ENCODE measurements at regions not wholly inside any gene's neighbourhood (a gene's known extent, or its start where the extent isn't known, plus 50 kb on each side); places are given as distances from the start of the nearest gene placed in this dataset.

DNA sequence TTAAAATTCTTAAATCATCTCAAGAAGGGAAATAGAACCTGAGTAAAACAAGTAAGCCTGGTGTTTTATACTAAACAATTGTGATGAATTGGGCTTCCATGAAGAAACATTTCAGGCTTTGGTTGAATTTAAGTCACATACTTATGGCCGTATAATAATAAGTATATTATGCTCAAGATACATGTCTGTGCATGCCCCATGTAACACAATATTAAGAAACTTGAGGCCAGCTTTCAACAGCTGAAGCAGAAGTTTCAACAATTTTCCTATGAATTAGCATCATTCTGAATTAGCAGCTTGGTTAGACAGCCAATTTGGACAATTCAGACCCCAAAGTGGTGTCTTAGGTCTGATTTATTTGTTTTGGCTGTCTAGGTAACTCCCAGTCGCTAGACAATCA is 243.7 kb downstream of the MYLK4 start:
- TF ChIP-seq, protein P1, sequence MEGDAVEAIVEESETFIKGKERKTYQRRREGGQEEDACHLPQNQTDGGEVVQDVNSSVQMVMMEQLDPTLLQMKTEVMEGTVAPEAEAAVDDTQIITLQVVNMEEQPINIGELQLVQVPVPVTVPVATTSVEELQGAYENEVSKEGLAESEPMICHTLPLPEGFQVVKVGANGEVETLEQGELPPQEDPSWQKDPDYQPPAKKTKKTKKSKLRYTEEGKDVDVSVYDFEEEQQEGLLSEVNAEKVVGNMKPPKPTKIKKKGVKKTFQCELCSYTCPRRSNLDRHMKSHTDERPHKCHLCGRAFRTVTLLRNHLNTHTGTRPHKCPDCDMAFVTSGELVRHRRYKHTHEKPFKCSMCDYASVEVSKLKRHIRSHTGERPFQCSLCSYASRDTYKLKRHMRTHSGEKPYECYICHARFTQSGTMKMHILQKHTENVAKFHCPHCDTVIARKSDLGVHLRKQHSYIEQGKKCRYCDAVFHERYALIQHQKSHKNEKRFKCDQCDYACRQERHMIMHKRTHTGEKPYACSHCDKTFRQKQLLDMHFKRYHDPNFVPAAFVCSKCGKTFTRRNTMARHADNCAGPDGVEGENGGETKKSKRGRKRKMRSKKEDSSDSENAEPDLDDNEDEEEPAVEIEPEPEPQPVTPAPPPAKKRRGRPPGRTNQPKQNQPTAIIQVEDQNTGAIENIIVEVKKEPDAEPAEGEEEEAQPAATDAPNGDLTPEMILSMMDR (IDR thresholded peaks at IDR 0.05; ENCODE audit: control insufficient read depth, extremely low read depth, insufficient read depth) = no peak
- H3K4me3 ChIP-seq (ENCODE audit: low read depth, low read length) = no peak overlapping the region
- DNase-seq (ENCODE audit: low read depth) = no peak

DNA sequence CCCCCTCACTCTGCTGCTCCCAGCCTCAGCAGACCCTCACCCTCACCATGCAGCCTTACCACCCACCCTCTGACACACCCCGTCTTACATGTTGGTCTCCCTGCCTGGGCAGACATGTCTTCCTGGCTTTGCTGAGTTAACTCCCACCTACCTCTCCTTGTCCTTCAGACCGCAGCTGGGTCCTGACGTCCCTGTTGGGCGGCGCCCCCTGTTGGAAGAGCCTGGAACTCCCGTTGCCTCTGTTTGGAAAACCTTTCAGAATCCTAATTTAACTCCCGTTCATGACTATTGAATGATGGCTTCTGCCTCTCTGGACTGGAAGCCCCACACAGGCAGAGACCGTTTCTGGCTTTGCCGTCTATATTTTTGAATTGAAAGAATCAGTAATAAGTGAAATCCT is 245.1 kb downstream of the MYLK4 start:
- no peak for DNase-seq (ENCODE audit: low read depth)
- TF ChIP-seq, protein P1 (IDR thresholded peaks at IDR 0.05; ENCODE audit: control insufficient read depth, extremely low read depth, insufficient read depth) = peak; percentile 35
- no peak overlapping the region for H3K4me3 ChIP-seq (ENCODE audit: low read depth, low read length)

DNA sequence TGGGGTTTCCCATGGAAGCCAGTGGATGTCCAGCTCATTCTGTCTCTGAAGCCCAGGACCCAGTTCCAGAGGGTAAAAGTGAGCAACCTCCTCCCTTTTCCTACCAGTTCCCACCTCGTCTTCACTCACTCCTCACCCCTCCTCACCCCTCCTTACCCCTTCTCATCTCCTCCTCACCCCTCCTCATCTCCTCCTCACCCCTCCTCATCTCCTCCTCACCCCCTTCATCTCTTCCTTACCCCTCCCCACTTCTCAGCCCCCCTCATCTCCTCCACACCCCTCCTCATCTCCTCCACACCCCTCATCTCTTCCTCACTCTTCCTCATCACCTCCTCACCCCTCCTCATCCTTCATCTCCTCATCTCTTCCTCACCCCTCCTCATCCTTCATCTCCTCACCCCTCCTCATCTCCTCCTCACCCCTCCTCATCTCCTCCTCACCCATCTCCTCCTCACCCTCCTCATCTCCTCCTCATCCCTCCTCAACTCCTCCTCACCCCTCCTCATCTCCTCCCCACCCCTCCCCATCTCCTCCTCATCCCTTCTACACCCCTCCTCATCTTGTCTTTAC is 246.1 kb downstream of the MYLK4 start:
- TF ChIP-seq, protein P1 (IDR thresholded peaks at IDR 0.05; ENCODE audit: control insufficient read depth, extremely low read depth, insufficient read depth) = no peak
- no peak for DNase-seq (ENCODE audit: low read depth)
- H3K4me3 ChIP-seq (ENCODE audit: low read depth, low read length) = no peak overlapping the region

DNA sequence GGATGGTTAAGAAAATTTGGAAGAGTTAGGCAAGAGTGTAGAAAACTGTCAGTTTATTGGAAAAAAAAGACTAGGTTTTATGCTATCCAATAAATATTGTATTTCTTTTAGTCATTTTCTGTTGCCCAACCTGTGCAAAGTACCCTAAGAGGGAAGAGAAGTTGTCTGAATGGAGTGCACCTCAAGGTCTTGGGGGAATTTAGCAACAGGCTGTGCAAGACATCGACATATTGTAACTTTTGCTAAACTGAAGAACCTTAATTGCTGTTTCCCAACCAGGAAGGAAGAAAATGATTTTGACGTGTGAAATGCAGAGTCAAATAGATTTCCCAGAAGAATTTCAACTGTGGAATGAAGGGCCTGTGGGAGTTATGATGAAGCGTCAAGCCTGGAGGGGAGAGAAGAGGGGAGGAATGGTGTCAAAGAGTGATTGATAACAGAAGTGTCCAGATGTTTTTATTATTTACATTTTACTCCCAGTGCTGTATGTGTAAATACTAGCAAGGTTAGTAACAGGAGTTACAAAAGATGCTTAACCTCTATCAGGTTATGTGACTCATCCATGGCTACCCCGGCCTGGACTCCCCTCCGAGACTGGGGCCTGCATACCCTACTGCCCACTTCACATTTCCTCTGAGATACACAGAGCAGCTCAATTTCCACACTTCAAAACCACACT is 246.8 kb downstream of the MYLK4 start:
- DNase-seq (ENCODE audit: low read depth) = no peak
- H3K4me3 ChIP-seq (ENCODE audit: low read depth, low read length) = no peak overlapping the region
- TF ChIP-seq, protein P1 (IDR thresholded peaks at IDR 0.05; ENCODE audit: control insufficient read depth, extremely low read depth, insufficient read depth) = no peak

DNA sequence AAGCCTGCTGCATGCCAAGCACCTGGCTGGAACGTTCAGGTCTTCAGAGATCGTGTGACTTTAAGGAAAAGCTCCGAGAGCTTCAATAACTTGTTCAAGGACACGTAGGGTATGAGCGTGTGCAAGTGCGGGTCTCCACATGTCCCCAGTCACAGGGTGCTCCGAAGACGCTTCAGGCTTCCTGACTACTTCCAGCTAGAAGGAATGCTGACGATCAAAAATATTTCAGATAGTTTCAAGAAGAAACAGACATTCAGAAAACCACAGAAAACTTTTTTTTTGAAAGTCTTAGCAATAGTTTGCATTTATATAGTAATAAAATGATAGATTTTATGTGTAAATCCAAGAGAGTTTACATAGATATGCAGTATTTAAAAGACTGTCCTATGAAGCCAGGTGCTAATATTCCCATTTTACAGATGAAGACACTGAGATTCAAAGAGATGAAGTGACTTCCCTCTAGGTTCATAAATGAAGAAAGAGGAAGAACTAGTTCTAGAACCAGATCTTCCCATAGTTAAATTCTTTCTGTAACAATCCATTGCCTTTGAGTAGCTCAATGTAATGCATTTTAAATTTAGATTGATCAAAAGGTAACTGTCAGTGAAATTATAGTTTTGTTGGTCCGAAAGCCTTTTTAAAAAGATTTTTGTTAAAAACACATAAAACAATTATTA is 247.6 kb downstream of the MYLK4 start:
- no peak for DNase-seq (ENCODE audit: low read depth)
- no peak overlapping the region for H3K4me3 ChIP-seq (ENCODE audit: low read depth, low read length)
- TF ChIP-seq, protein P1 (IDR thresholded peaks at IDR 0.05; ENCODE audit: control insufficient read depth, extremely low read depth, insufficient read depth) = no peak

DNA sequence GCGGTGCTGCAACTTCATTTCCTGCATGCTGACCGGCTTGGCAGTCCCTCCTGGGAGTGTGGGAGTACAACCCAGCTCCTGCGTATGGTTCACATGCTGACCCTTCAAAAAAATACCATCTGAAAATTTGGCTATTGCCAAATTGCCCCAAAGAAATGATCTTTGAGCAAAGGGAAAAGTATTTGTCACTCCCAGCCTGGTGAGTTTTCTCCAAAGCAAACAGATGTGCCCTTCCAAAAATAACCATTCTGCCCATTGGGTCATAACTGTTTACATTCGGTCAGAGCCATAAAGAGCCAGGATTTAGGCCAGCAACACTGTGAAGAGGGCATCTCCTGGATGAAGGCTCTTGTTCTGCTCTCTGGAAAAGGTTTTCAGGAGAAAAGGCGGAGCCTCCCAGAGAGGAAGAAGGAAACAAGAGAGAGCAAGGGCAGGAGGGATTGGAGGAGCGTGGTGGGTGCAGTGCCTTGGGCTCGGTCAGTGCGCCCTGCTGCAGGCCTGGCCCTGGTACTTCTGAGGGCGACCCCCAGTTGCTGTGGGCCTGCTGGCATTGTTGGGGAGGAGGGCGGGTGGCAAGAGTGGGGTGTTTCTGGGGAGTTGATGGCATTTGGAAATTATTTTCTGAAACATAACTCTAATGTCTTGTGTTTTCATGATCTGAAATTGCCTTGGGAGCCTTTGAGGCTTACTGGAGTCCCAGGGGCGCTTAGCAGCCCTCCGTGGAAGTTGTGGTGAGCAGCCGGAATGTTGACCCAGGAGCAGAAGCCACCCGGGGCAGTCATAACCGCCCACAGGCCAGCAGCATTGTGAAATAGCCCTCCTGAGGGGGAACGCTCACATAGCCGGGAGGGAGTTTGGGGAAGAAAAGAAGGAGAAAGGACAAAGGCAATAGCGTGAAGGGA is 248.4 kb downstream of the MYLK4 start:
- no peak overlapping the region for H3K4me3 ChIP-seq (ENCODE audit: low read depth, low read length)
- TF ChIP-seq, protein P1 (IDR thresholded peaks at IDR 0.05; ENCODE audit: control insufficient read depth, extremely low read depth, insufficient read depth) = no peak
- DNase-seq (ENCODE audit: low read depth) = no peak

Measured in LNCaP clone FGC (cell line).